D721Med (cell line): ENCODE measurements at regions not wholly inside any gene's neighbourhood (a gene's known extent, or its start where the extent isn't known, plus 50 kb on each side); places are given as distances from the start of the nearest gene placed in this dataset.

ENCODE experiments used
- DNase-seq: peaks from one replicate; pipeline ENCODE4 v3.0.0; 2011; ENCODE audit warnings: low spot score; ENCODE audit not compliant: insufficient read length
- FAIRE-seq: peaks from 2 replicates; lab custom pipeline; 2011; peaks lifted over from hg19 to GRCh38; lab: Jason Lieb, UNC
- TF ChIP-seq, protein P1 (sequence below): IDR thresholded peaks from 2 replicates; pipeline ENCODE4 v1.5.1; 2012; ENCODE audit warnings: mild to moderate bottlenecking, control low read depth; ENCODE audit not compliant: insufficient read depth; ENCODE audit errors: missing control alignments

DNA sequence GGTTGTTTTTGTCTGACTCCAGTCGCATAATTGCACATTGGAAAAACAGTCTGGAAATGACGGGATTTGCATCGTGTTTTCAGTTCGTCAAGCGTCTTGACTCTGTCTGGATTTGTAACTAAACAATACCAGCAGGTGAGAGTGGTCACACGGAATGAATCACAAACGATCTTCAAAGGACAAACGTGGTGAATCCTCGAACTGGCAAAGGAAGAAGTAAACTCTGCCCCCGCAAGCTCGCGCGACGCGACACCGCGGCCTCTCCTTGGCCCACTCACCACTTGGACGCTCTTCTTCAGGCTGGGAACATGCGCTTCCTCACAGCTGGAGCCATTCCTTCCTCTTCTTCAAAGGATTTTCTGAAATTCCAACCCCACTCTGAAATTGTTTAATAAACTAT, 352.6 kb downstream of the THBS2 start:
- no peak for FAIRE-seq
- DNase-seq = no peak
- TF ChIP-seq, protein P1, sequence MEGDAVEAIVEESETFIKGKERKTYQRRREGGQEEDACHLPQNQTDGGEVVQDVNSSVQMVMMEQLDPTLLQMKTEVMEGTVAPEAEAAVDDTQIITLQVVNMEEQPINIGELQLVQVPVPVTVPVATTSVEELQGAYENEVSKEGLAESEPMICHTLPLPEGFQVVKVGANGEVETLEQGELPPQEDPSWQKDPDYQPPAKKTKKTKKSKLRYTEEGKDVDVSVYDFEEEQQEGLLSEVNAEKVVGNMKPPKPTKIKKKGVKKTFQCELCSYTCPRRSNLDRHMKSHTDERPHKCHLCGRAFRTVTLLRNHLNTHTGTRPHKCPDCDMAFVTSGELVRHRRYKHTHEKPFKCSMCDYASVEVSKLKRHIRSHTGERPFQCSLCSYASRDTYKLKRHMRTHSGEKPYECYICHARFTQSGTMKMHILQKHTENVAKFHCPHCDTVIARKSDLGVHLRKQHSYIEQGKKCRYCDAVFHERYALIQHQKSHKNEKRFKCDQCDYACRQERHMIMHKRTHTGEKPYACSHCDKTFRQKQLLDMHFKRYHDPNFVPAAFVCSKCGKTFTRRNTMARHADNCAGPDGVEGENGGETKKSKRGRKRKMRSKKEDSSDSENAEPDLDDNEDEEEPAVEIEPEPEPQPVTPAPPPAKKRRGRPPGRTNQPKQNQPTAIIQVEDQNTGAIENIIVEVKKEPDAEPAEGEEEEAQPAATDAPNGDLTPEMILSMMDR = no peak

DNA sequence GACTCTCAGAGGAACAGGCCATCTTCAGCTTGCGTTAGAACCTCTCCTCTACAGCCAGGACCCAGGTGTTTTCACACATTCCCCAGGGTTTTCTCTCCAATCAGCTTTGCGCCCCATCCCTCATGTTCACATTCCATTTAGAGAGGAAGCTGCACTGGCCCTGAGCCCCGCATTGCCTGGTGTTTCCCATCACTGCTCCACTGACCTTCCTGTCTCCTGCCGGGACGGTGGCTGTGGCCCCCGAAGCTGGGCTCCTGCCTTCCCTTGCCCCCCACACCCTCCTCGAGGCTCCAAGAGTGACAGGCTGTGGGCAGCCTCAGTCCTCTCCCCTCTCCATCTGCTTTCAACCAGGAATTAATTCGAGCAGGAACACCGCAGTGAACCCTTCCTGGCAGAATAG, 357.3 kb downstream of the THBS2 start:
- FAIRE-seq (no peak), DNase-seq (no peak)
- TF ChIP-seq, protein P1 = no peak

DNA sequence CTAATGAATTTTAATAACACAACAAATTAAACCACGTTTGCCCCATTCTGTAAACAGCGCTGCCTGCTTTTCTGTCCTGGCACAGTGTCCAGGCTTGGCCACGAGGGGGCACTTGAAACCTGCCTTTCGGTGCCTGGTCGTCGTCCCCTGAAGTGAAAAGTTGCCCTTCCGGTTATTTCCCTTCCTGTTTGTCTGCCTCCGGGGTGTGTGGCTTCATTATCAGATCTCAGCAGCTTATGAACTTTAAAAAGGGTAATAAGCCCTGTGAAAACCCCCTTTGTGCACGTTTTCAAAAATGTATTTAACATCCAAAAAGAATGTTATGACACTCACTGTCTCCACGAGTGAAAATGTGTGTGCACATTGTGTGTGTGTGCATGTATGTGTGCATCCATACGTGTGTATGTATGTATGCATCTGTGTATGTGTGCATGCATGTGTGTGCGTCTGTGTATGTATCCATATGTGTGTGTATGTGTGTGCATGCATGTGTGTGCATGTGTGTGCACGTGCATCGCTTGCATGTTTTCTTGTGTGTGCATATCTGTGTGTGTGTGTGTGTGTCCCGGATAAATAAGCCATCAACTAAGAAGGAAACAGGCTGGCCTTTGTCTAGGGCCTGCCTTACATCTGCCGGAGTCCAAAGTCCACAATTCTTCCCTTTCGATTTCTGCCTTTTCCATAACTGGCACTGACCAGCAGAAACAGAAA, 358.4 kb downstream of the THBS2 start:
- DNase-seq = peak; percentile 43
- no peak for FAIRE-seq
- TF ChIP-seq, protein P1 = peak; percentile 87

DNA sequence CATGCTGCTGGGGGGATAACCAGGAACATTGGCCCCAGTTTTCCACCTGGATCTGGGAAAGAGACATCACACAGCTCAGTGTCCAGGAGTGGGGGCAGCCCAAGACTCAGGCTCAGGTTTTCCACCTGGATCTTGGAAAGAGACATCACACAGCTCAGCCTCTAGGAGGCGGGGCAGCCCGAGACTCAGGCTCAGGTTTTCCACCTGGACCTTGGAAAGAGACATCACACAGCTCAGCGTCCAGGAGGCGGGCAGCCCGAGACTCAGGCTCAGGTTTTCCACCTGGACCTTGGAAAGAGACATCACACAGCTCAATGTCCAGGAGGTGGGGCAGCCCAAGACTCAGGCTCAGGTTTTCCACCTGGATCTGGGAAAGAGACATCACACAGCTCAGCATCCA, 361.6 kb downstream of the THBS2 start:
- no peak for DNase-seq
- TF ChIP-seq, protein P1 = no peak
- FAIRE-seq = no peak

DNA sequence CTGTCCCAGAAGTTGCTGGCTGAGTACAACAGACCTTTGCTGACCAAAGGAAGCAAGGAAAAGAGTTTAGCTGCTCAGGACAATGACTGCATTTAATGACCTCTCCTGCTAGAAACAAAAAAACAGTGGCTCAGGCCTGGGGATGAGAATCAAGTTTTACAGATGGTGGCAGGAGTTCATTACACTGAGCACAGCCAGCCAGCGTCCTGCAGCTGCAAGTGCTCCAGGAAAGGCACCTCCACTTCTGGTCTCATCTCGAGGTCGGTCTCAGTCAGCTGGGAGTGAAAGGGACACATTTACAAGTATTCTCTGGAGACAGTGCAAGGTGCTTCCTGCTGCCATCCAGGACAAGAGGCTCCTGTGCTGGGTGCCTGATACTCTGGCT, 362.7 kb downstream of the THBS2 start:
- no peak for FAIRE-seq
- TF ChIP-seq, protein P1 = no peak

DNA sequence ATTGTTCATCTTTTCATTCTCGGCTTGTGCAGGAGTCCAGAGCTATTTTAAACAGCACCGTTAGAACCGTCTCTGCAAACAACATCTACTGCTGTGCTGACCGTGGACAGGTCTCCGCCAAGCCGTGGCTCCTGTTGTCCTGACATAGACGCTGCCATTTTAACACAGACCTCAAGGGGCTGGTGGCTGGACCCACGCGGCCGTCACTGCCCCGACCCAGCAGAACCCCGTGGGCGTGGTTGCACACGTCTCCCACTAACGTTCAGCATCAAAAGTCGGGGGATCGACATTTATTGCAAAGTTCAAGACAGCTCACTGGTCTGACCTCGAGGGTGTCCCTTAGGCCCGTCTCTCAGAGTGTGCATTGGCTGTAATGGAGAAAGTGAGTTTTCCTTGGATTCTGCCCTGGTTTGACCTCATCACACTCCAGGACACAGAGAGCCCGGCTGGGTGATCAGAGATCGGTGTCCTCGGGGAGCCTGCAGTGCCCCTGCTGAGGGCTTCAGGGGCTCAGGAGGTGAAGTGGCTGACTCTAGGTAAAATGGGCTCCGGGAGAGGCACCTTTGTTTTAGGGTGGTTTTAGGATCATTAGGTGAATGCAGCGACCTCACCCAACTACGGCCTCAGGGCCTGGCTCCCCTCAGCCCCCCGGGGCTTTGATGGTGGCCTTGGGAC, 363.2 kb downstream of the THBS2 start:
- FAIRE-seq = no peak
- DNase-seq = no peak
- TF ChIP-seq, protein P1 = no peak

More for the DNA sequence above, 362.7 kb downstream of the THBS2 start:
- DNase-seq = no peak

DNA sequence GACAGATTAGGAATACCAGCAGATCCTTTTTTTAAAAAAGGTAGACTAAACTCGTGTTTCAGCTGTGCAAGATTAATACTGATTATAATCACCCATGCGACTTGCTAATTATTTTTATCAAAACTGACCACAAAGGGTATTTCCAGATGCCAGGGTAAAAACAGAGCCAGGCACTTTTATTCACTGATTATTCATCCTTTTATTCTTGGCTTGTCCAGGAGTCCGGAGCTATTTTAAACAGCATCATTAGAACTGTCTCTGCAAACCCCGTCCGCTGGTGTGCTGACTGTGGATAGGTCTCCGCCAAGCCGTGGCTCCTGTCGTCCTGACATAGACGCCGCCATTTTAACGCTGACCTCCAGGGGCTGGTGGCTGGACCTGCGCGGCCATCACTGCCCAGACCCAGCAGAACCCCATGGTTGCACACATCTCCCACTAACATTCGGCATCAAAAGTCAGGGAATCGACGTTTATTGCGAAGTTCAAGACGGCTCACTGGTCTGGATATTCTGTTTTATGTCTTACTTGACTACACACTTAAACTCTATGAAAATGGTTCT, 364.8 kb downstream of the THBS2 start:
- FAIRE-seq = no peak
- TF ChIP-seq, protein P1 = no peak
- DNase-seq = no peak
